ENCODE measurements at regions not wholly inside any gene's neighbourhood (a gene's known extent, or its start where the extent isn't known, plus 50 kb on each side); places are given as distances from the start of the nearest gene placed in this dataset.

GRCh38 chr13:75129331-75129730 lies 352.6 kb downstream of the TBC1D4 start:
- H3K27me3 ChIP-seq (ENCODE audit: insufficient read depth, low read depth) = no peaks in the 10 kb centered on the region
- no peak overlapping the region for H3K27ac ChIP-seq
- TF ChIP-seq CTCF (conservative IDR thresholded peaks at IDR 0.05; ENCODE audit: low read depth, low read length) = no peak
- H3K4me2 ChIP-seq = no peak overlapping the region
- no peaks in the 10 kb centered on the region for H3K79me2 ChIP-seq (ENCODE audit: insufficient read depth, low read depth)
- no peak overlapping the region for H3K4me3 ChIP-seq (IDR thresholded peaks at IDR 0.05; ENCODE audit: insufficient read depth, low read depth, low read length)
- no peak overlapping the region for H3K9ac ChIP-seq
- no peaks in the 10 kb centered on the region for H3K36me3 ChIP-seq (ENCODE audit: insufficient read depth)
- H4K20me1 ChIP-seq (ENCODE audit: insufficient read depth) = no peaks in the 10 kb centered on the region
- no peaks in the 10 kb centered on the region for H3K4me1 ChIP-seq (ENCODE audit: low read depth, poor library complexity, severe bottlenecking)
- H2AFZ ChIP-seq (ENCODE audit: low read depth) = no peak overlapping the region

GRCh38 chr13:75124415-75124814 lies 357.6 kb downstream of the TBC1D4 start:
- Histone ChIP-seq H3K27me3 (ENCODE audit: insufficient read depth, low read depth) (no peaks in the 10 kb centered on the region), H3K79me2 (ENCODE audit: insufficient read depth, low read depth) (no peaks in the 10 kb centered on the region), H3K27ac (no peak overlapping the region), H3K4me2 (no peak overlapping the region), H3K4me1 (ENCODE audit: low read depth, poor library complexity, severe bottlenecking) (no peaks in the 10 kb centered on the region), H3K9ac (no peak overlapping the region), H3K36me3 (ENCODE audit: insufficient read depth) (no peaks in the 10 kb centered on the region), H2AFZ (ENCODE audit: low read depth) (no peak overlapping the region), H3K4me3 (IDR thresholded peaks at IDR 0.05; ENCODE audit: insufficient read depth, low read depth, low read length) (no peak overlapping the region), H4K20me1 (ENCODE audit: insufficient read depth) (no peaks in the 10 kb centered on the region)
- no peak for TF ChIP-seq CTCF (conservative IDR thresholded peaks at IDR 0.05; ENCODE audit: low read depth, low read length)

GRCh38 chr13:75123428-75123827 lies 358.5 kb downstream of the TBC1D4 start:
- Histone ChIP-seq H3K79me2 (ENCODE audit: insufficient read depth, low read depth) (no peaks in the 10 kb centered on the region), H3K27me3 (ENCODE audit: insufficient read depth, low read depth) (no peaks in the 10 kb centered on the region), H3K4me3 (IDR thresholded peaks at IDR 0.05; ENCODE audit: insufficient read depth, low read depth, low read length) (no peak overlapping the region), H3K4me2 (no peak overlapping the region), H3K9ac (no peak overlapping the region), H3K4me1 (ENCODE audit: low read depth, poor library complexity, severe bottlenecking) (no peaks in the 10 kb centered on the region), H3K27ac (no peak overlapping the region), H4K20me1 (ENCODE audit: insufficient read depth) (no peaks in the 10 kb centered on the region), H3K36me3 (ENCODE audit: insufficient read depth) (no peaks in the 10 kb centered on the region), H2AFZ (ENCODE audit: low read depth) (no peak overlapping the region)
- TF ChIP-seq CTCF (conservative IDR thresholded peaks at IDR 0.05; ENCODE audit: low read depth, low read length) = no peak

GRCh38 chr13:75120085-75120484 lies 361.9 kb downstream of the TBC1D4 start:
- no peak overlapping the region for H3K4me3 ChIP-seq (IDR thresholded peaks at IDR 0.05; ENCODE audit: insufficient read depth, low read depth, low read length)
- H2AFZ ChIP-seq (ENCODE audit: low read depth) = no peak overlapping the region
- no peaks in the 10 kb centered on the region for H3K4me1 ChIP-seq (ENCODE audit: low read depth, poor library complexity, severe bottlenecking)
- H4K20me1 ChIP-seq (ENCODE audit: insufficient read depth) = no peaks in the 10 kb centered on the region
- no peak overlapping the region for H3K4me2 ChIP-seq
- TF ChIP-seq CTCF (conservative IDR thresholded peaks at IDR 0.05; ENCODE audit: low read depth, low read length) = no peak
- no peak overlapping the region for H3K27ac ChIP-seq
- H3K79me2 ChIP-seq (ENCODE audit: insufficient read depth, low read depth) = no peaks in the 10 kb centered on the region
- no peaks in the 10 kb centered on the region for H3K36me3 ChIP-seq (ENCODE audit: insufficient read depth)
- no peak overlapping the region for H3K9ac ChIP-seq
- no peaks in the 10 kb centered on the region for H3K27me3 ChIP-seq (ENCODE audit: insufficient read depth, low read depth)

GRCh38 chr13:75115171-75115570 lies 366.8 kb downstream of the TBC1D4 start:
- H3K79me2 ChIP-seq (ENCODE audit: insufficient read depth, low read depth) = no peaks in the 10 kb centered on the region
- no peak overlapping the region for H3K9ac ChIP-seq
- H3K4me2 ChIP-seq = no peak overlapping the region
- no peak overlapping the region for H3K4me3 ChIP-seq (IDR thresholded peaks at IDR 0.05; ENCODE audit: insufficient read depth, low read depth, low read length)
- H4K20me1 ChIP-seq (ENCODE audit: insufficient read depth) = no peaks in the 10 kb centered on the region
- no peaks in the 10 kb centered on the region for H3K4me1 ChIP-seq (ENCODE audit: low read depth, poor library complexity, severe bottlenecking)
- H3K36me3 ChIP-seq (ENCODE audit: insufficient read depth) = no peaks in the 10 kb centered on the region
- TF ChIP-seq CTCF (conservative IDR thresholded peaks at IDR 0.05; ENCODE audit: low read depth, low read length) = no peak
- H2AFZ ChIP-seq (ENCODE audit: low read depth) = no peak overlapping the region
- H3K27ac ChIP-seq = no peak overlapping the region
- no peaks in the 10 kb centered on the region for H3K27me3 ChIP-seq (ENCODE audit: insufficient read depth, low read depth)

All from KMS-11 (cell line).